ENCODE measurements at regions not wholly inside any gene's neighbourhood (a gene's known extent, or its start where the extent isn't known, plus 50 kb on each side); places are given as distances from the start of the nearest gene placed in this dataset.
"Not testable (repeated sequence)": the region's sequence is repeated elsewhere in the genome, so short reads cannot be mapped to it uniquely, and the experiment has no call there.

- no peak for DNase-seq
- no peaks in the 10 kb centered on the region for H3K9me3 ChIP-seq (ENCODE audit: control insufficient read depth in 1 of 2, insufficient read depth in 1 of 2, low read length in 2 of 2)
- H3K9me3 Mint-ChIP-seq = no peaks in the 10 kb centered on the region
- no peak overlapping the region for H3K4me3 ChIP-seq (ENCODE audit: low read length)
- H3K36me3 Mint-ChIP-seq (ENCODE audit: low read depth) = no peaks in the 10 kb centered on the region
- POLR2A ChIA-PET = no interaction called here
- CTCF ChIA-PET = no interaction called here
- no peak overlapping the region for H3K27ac Mint-ChIP-seq
- peaks cover 15% of the 10 kb centered on the region for H3K27me3 Mint-ChIP-seq
- no peaks in the 10 kb centered on the region for H3K27me3 ChIP-seq (ENCODE audit: control insufficient read depth in 1 of 2, insufficient read depth in 2 of 2, low read length in 2 of 2)
- H3K36me3 ChIP-seq (ENCODE audit: insufficient read depth, low read length) = no peaks in the 10 kb centered on the region
- no peak overlapping the region for H3K27ac ChIP-seq (ENCODE audit: low read depth in 1 of 2, low read length in 2 of 2)
- TF ChIP-seq, protein P1, sequence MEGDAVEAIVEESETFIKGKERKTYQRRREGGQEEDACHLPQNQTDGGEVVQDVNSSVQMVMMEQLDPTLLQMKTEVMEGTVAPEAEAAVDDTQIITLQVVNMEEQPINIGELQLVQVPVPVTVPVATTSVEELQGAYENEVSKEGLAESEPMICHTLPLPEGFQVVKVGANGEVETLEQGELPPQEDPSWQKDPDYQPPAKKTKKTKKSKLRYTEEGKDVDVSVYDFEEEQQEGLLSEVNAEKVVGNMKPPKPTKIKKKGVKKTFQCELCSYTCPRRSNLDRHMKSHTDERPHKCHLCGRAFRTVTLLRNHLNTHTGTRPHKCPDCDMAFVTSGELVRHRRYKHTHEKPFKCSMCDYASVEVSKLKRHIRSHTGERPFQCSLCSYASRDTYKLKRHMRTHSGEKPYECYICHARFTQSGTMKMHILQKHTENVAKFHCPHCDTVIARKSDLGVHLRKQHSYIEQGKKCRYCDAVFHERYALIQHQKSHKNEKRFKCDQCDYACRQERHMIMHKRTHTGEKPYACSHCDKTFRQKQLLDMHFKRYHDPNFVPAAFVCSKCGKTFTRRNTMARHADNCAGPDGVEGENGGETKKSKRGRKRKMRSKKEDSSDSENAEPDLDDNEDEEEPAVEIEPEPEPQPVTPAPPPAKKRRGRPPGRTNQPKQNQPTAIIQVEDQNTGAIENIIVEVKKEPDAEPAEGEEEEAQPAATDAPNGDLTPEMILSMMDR (IDR thresholded peaks at IDR 0.05) = no peak
- no peak overlapping the region for H3K4me3 Mint-ChIP-seq
- no peak for ATAC-seq (ENCODE audit: poor library complexity)
- H3K4me1 ChIP-seq (ENCODE audit: insufficient read depth, low read length) = no peaks in the 10 kb centered on the region
- H3K4me1 Mint-ChIP-seq (ENCODE audit: low read depth) = no peaks in the 10 kb centered on the region
- intact Hi-C loops (cut with DNase I, micrococcal nuclease) = no loop called here
Observed at GRCh38 chr9:85079349-85079748, 409.8 kb downstream of the NTRK2 start.

DNA sequence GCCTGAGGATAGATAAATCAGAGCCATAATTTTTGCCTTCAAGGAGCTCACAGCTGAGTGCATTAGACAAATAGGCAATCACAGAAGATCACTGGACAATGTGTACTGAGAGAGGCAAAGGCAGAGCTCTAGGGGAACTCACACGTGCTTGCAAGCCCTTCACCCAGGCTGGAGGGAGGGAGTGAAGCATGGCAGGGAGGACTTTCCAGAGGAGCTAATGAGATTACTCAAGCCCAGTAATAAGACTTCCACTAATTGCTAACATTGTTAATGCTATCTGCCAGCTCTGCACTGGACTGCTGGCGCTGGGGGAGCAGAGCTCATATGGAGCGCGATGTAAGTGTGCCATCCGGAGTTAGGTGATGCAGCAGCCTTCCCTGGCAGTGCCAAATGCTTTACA is 408.4 kb downstream of the NTRK2 start:
- Histone ChIP-seq H3K27me3 (ENCODE audit: control insufficient read depth in 1 of 2, insufficient read depth in 2 of 2, low read length in 2 of 2) (no peaks in the 10 kb centered on the region), H3K4me1 (ENCODE audit: insufficient read depth, low read length) (no peaks in the 10 kb centered on the region), H3K9me3 (ENCODE audit: control insufficient read depth in 1 of 2, insufficient read depth in 1 of 2, low read length in 2 of 2) (no peaks in the 10 kb centered on the region), H3K36me3 (ENCODE audit: insufficient read depth, low read length) (no peaks in the 10 kb centered on the region), H3K4me3 (ENCODE audit: low read length) (no peak overlapping the region), H3K27ac (ENCODE audit: low read depth in 1 of 2, low read length in 2 of 2) (no peak overlapping the region)
- H3K9me3 Mint-ChIP-seq = no peaks in the 10 kb centered on the region
- no peaks in the 10 kb centered on the region for H3K4me1 Mint-ChIP-seq (ENCODE audit: low read depth)
- no peak for ATAC-seq (ENCODE audit: poor library complexity)
- no peak for DNase-seq
- TF ChIP-seq, protein P1 (IDR thresholded peaks at IDR 0.05) = no peak
- H3K27ac Mint-ChIP-seq = no peak overlapping the region
- ChIA-PET CTCF (no interaction called here), POLR2A (no interaction called here)
- peaks cover 15% of the 10 kb centered on the region for H3K27me3 Mint-ChIP-seq
- no peaks in the 10 kb centered on the region for H3K36me3 Mint-ChIP-seq (ENCODE audit: low read depth)
- no peak overlapping the region for H3K4me3 Mint-ChIP-seq
- intact Hi-C loops (cut with DNase I, micrococcal nuclease) = no loop called here

DNA sequence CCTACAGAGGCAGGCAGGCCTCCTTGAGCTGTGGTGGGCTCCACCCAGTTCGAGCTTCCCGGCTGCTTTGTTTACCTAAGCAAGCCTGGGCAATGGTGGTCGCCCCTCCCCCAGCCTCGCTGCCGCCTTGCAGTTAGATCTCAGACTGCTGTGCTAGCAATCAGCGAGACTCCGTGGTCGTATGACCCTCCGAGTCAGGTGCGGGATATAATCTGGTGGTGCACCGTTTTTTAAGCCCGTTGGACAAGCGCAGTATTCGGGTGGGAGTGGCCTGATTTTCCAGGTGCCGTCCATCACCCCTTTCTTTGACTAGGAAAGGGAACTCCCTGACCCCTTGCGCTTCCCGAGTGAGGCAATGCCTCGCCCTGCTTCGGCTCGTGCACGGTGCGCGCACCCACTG is 407.6 kb downstream of the NTRK2 start:
- H3K36me3 Mint-ChIP-seq (ENCODE audit: low read depth); DNase-seq; POLR2A ChIA-PET; H3K4me1 Mint-ChIP-seq (ENCODE audit: low read depth); H3K4me1 ChIP-seq (ENCODE audit: insufficient read depth, low read length); CTCF ChIA-PET; H3K9me3 ChIP-seq (ENCODE audit: control insufficient read depth in 1 of 2, insufficient read depth in 1 of 2, low read length in 2 of 2); ATAC-seq (ENCODE audit: poor library complexity); H3K27ac Mint-ChIP-seq; H3K4me3 Mint-ChIP-seq; H3K27me3 ChIP-seq (ENCODE audit: control insufficient read depth in 1 of 2, insufficient read depth in 2 of 2, low read length in 2 of 2); H3K4me3 ChIP-seq (ENCODE audit: low read length); H3K9me3 Mint-ChIP-seq; intact Hi-C loops (cut with DNase I, micrococcal nuclease); H3K27ac ChIP-seq (ENCODE audit: low read depth in 1 of 2, low read length in 2 of 2); H3K36me3 ChIP-seq (ENCODE audit: insufficient read depth, low read length): not testable (repeated sequence)
- peaks cover 15% of the 10 kb centered on the region for H3K27me3 Mint-ChIP-seq
